SK-N-MC (cell line): ENCODE measurements at regions not wholly inside any gene's neighbourhood (a gene's known extent, or its start where the extent isn't known, plus 50 kb on each side); places are given as distances from the start of the nearest gene placed in this dataset.
"Not testable (repeated sequence)": the region's sequence is repeated elsewhere in the genome, so short reads cannot be mapped to it uniquely, and the experiment has no call there.

ENCODE experiments used
- DNase-seq: peaks from one replicate; pipeline ENCODE4 v3.0.0-alpha.2; 2011; ENCODE audit warnings: low read depth, low spot score
- H3K27ac ChIP-seq: fragments of 200-600 bp; sonication (generic); 2 replicates; pipeline ENCODE4 v1.5.1; 2016; ENCODE audit warnings: mixed run types
- H3K36me3 ChIP-seq: fragments of 200-600 bp; sonication (generic); 2 replicates; pipeline ENCODE4 v1.6.1; 2017; ENCODE audit warnings: antibody characterized with exemption, low read length, mixed read lengths; ENCODE audit not compliant: insufficient read depth
- H3K4me3 ChIP-seq: fragments of 200-600 bp; sonication (generic); 2 replicates; pipeline ENCODE4 v1.5.1; 2016
- H3K9ac ChIP-seq: fragments of 200-600 bp; sonication (generic); 2 replicates; pipeline ENCODE4 v1.8.0; 2017; ENCODE audit warnings: mixed run types, mixed read lengths; ENCODE audit not compliant: insufficient read length
- H3K9me3 ChIP-seq: fragments of 200-600 bp; sonication (generic); 2 replicates; pipeline ENCODE4 v1.6.1; 2017; ENCODE audit warnings: low read depth, mild to moderate bottlenecking, antibody characterized with exemption, low read length, moderate library complexity, mixed read lengths
- EZH2 ChIP-seq: fragments of 200-600 bp; sonication (generic); IDR thresholded peaks from one replicate; pipeline ENCODE4 v1.6.1; 2017; ENCODE audit warnings: antibody characterized with exemption
- FOXP2 ChIP-seq: optimal IDR thresholded peaks from 2 replicates; pipeline ENCODE3; 2011; ENCODE audit warnings: mild to moderate bottlenecking, moderate library complexity; ENCODE audit not compliant: insufficient read depth; ENCODE audit errors: extremely low read length, control extremely low read depth
- POLR2AphosphoS5 ChIP-seq: IDR thresholded peaks from 2 replicates; pipeline ENCODE4 v1.6.1; 2012; ENCODE audit warnings: mild to moderate bottlenecking, low read depth, low read length, borderline replicate concordance

GRCh38 chr4:31016322-31017061 lies 296.3 kb downstream of the PCDH7 start:
- H3K4me3 ChIP-seq = no peak overlapping the region
- TF ChIP-seq EZH2 (no peak), FOXP2 (no peak), POLR2AphosphoS5 (no peak)
- H3K27ac ChIP-seq = no peak overlapping the region
- no peaks in the 10 kb centered on the region for H3K9me3 ChIP-seq
- no peaks in the 10 kb centered on the region for H3K36me3 ChIP-seq
- no peak overlapping the region for H3K9ac ChIP-seq
- DNase-seq = no peak

- no peak for DNase-seq
- no peaks in the 10 kb centered on the region for H3K9me3 ChIP-seq
- H3K9ac ChIP-seq = no peak overlapping the region
- no peak overlapping the region for H3K4me3 ChIP-seq
- TF ChIP-seq POLR2AphosphoS5 (no peak), EZH2 (no peak), FOXP2 (no peak)
- no peaks in the 10 kb centered on the region for H3K36me3 ChIP-seq
- H3K27ac ChIP-seq = no peak overlapping the region
Observed at GRCh38 chr4:31020363-31020762, 300.2 kb downstream of the PCDH7 start.

- H3K27ac ChIP-seq = no peak overlapping the region
- TF ChIP-seq POLR2AphosphoS5 (no peak), FOXP2 (no peak), EZH2 (no peak)
- H3K9me3 ChIP-seq = no peaks in the 10 kb centered on the region
- H3K36me3 ChIP-seq = no peaks in the 10 kb centered on the region
- no peak overlapping the region for H3K4me3 ChIP-seq
- no peak for DNase-seq
- H3K9ac ChIP-seq = no peak overlapping the region
Observed at GRCh38 chr4:31021008-31021407, 300.8 kb downstream of the PCDH7 start.

GRCh38 chr4:31022702-31023101 lies 302.5 kb downstream of the PCDH7 start:
- Histone ChIP-seq H3K9ac (no peak overlapping the region), H3K36me3 (no peaks in the 10 kb centered on the region), H3K4me3 (no peak overlapping the region), H3K9me3 (no peaks in the 10 kb centered on the region), H3K27ac (no peak overlapping the region)
- no peak for DNase-seq
- TF ChIP-seq FOXP2 = no peak

GRCh38 chr4:31023109-31023508 lies 302.9 kb downstream of the PCDH7 start:
- Histone ChIP-seq H3K4me3 (no peak overlapping the region), H3K36me3 (no peaks in the 10 kb centered on the region), H3K9ac (no peak overlapping the region), H3K27ac (no peak overlapping the region), H3K9me3 (no peaks in the 10 kb centered on the region)
- no peak for DNase-seq
- no peak for TF ChIP-seq FOXP2
- no peak for TF ChIP-seq EZH2

- Histone ChIP-seq H3K9me3 (no peaks in the 10 kb centered on the region), H3K4me3 (no peak overlapping the region), H3K27ac (no peak overlapping the region), H3K36me3 (no peaks in the 10 kb centered on the region), H3K9ac (no peak overlapping the region)
- no peak for DNase-seq
- TF ChIP-seq EZH2 = no peak
- no peak for TF ChIP-seq FOXP2
- TF ChIP-seq POLR2AphosphoS5 = no peak
Observed at GRCh38 chr4:31023742-31024141, 303.6 kb downstream of the PCDH7 start.

- not testable (repeated sequence) for H3K4me3 ChIP-seq, DNase-seq, H3K36me3 ChIP-seq, H3K9ac ChIP-seq, H3K27ac ChIP-seq, H3K9me3 ChIP-seq
Observed at GRCh38 chr4:31024781-31025180, 304.6 kb downstream of the PCDH7 start.

GRCh38 chr4:31026256-31026655 lies 306.1 kb downstream of the PCDH7 start:
- Histone ChIP-seq H3K9ac (no peak overlapping the region), H3K4me3 (no peak overlapping the region), H3K27ac (no peak overlapping the region), H3K36me3 (no peaks in the 10 kb centered on the region), H3K9me3 (no peaks in the 10 kb centered on the region)
- no peak for DNase-seq
- no peak for TF ChIP-seq EZH2
- TF ChIP-seq FOXP2 = no peak
- TF ChIP-seq POLR2AphosphoS5 = no peak

GRCh38 chr4:31034550-31034949 lies 314.4 kb downstream of the PCDH7 start:
- Histone ChIP-seq H3K36me3 (no peaks in the 10 kb centered on the region), H3K27ac (no peak overlapping the region), H3K9me3 (no peaks in the 10 kb centered on the region), H3K9ac (no peak overlapping the region), H3K4me3 (no peak overlapping the region)
- no peak for TF ChIP-seq FOXP2
- no peak for TF ChIP-seq POLR2AphosphoS5
- no peak for TF ChIP-seq EZH2
- no peak for DNase-seq
